Globus pallidus (tissue), 1 donor: ENCODE measurements at regions not wholly inside any gene's neighbourhood (a gene's known extent, or its start where the extent isn't known, plus 50 kb on each side); places are given as distances from the start of the nearest gene placed in this dataset.
"Not testable (repeated sequence)": the region's sequence is repeated elsewhere in the genome, so short reads cannot be mapped to it uniquely, and the experiment has no call there.

Source experiments
- DNase-seq: peaks from one replicate; pipeline ENCODE4 v3.0.0-alpha.2; 2015; ENCODE audit warnings: low spot score

GRCh38 chr6:74579794-74580193 lies 626.1 kb downstream of the COL12A1 start:
- no peak for DNase-seq

- no peak for DNase-seq
These were observed 626.8 kb downstream of the COL12A1 start for GRCh38 chr6:74579047-74579446.

GRCh38 chr6:74578339-74578738 lies 627.5 kb downstream of the COL12A1 start:
- no peak for DNase-seq

- no peak for DNase-seq
These were observed 628.2 kb downstream of the COL12A1 start for GRCh38 chr6:74577619-74578018.

GRCh38 chr6:74574794-74575193 lies 631.1 kb downstream of the COL12A1 start:
- DNase-seq, result peak; percentile 7

GRCh38 chr6:74573613-74574012 lies 632.2 kb downstream of the COL12A1 start:
- DNase-seq, result no peak

- DNase-seq, result no peak
These were observed 635.8 kb downstream of the COL12A1 start for GRCh38 chr6:74570044-74570443.

GRCh38 chr6:74568861-74569260 lies 637.0 kb downstream of the COL12A1 start:
- DNase-seq, result no peak

GRCh38 chr6:74567923-74568290 lies 637.9 kb downstream of the COL12A1 start:
- DNase-seq, result not testable (repeated sequence)

- no peak for DNase-seq
These were observed 638.5 kb downstream of the COL12A1 start for GRCh38 chr6:74567281-74567922.

GRCh38 chr6:74557236-74557635 lies 648.6 kb downstream of the COL12A1 start:
- DNase-seq, result no peak

- no peak for DNase-seq
These were observed 651.8 kb downstream of the COL12A1 start for GRCh38 chr6:74554041-74554440.

- no peak for DNase-seq
These were observed 654.0 kb downstream of the COL12A1 start for GRCh38 chr6:74551896-74552295.

- no peak for DNase-seq
These were observed 655.0 kb downstream of the COL12A1 start for GRCh38 chr6:74550821-74551220.

GRCh38 chr6:74549746-74550145 lies 656.1 kb downstream of the COL12A1 start:
- no peak for DNase-seq

GRCh38 chr6:74534465-74535211 lies 671.2 kb downstream of the COL12A1 start:
- DNase-seq, result no peak

GRCh38 chr6:74519163-74519562 lies 686.7 kb downstream of the COL12A1 start:
- no peak for DNase-seq

GRCh38 chr6:74518035-74518434 lies 687.8 kb downstream of the COL12A1 start:
- no peak for DNase-seq

- DNase-seq, result no peak
These were observed 695.0 kb downstream of the COL12A1 start for GRCh38 chr6:74510878-74511277.

GRCh38 chr6:74507649-74508048 lies 698.2 kb downstream of the COL12A1 start:
- no peak for DNase-seq

GRCh38 chr6:74505391-74505790 lies 700.5 kb downstream of the COL12A1 start:
- DNase-seq, result no peak

GRCh38 chr6:74504941-74505340 lies 700.9 kb downstream of the COL12A1 start:
- DNase-seq, result no peak

- DNase-seq, result no peak
These were observed 713.3 kb downstream of the COL12A1 start for GRCh38 chr6:74492587-74492986.

- no peak for DNase-seq
These were observed 713.9 kb downstream of the COL12A1 start for GRCh38 chr6:74491844-74492374.
